SKM-1 (cell line): ENCODE measurements at regions not wholly inside any gene's neighbourhood (a gene's known extent, or its start where the extent isn't known, plus 50 kb on each side); places are given as distances from the start of the nearest gene placed in this dataset.

Source experiments
- DNase-seq: peaks from one replicate; lab custom pipeline; 2025; ENCODE audit not compliant: unreplicated experiment; lab: John Stamatoyannopoulos, UW

DNA sequence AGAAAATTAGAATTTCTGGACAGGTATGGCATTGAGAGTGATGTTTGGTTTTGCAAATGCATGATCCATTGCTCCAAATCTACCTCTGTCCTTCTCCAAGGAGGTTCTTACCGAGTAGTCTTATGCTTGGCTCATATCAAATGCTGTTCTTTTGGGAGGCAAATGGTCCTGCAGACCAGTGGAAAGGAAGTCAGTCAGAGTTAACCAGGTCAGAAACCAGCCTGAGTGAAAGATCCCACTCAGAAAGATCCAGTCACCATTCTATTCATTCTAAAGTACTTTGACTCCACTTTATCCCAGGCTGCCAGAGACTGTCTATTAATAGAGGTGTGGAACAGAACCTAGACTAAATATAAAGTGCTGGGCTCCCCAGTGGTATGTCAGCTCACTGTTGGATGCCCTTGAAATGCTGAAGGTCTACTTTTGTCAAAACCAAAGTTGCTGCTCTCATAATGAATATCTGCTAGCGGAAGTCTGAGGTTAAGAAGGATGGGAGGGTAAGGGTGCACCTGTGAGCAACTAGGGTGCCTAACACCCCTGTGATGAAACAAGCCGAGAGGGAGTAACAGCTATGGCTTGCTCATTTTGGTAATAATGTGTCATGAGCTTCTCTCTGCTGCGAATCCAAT, 302.2 kb downstream of the ZNF608 start:
- no peak for DNase-seq

DNA sequence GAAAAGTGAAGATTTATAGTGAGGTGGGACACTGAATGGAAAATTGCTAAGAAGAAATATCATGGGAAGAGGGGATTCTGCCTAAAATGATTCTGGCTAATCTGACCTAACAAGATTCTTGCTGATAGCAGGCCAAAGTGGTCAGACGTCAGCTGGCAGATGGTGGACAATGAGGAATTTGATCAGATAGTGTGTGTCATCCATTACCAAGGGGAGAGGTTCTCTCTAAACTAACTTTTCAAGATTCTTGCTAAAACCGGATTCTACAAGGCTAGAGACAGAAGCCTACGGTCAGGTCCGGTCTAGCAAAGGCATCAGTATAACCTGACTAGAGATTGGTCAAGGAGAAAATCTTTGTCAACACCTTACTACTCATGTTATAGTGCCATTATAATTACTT, 306.0 kb downstream of the ZNF608 start:
- no peak for DNase-seq

DNA sequence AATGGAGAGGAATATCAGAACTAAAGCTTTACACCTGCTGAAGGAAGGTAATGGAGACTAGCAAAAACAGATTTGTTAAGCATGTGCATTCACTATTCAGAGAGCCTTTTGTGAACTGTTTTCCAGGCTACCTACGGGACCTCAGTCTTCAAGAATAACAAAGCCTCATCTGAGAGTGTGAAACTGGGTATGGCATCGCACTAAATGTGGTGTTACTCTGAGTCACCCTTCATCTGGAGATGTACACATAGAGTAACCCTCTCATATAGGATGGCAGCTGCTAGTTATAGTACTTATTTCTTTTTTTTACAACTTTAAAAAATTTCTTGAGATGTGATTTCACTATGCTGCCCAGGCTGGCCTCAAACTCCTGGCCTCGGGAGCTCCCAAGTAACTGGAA, 306.8 kb downstream of the ZNF608 start:
- no peak for DNase-seq

DNA sequence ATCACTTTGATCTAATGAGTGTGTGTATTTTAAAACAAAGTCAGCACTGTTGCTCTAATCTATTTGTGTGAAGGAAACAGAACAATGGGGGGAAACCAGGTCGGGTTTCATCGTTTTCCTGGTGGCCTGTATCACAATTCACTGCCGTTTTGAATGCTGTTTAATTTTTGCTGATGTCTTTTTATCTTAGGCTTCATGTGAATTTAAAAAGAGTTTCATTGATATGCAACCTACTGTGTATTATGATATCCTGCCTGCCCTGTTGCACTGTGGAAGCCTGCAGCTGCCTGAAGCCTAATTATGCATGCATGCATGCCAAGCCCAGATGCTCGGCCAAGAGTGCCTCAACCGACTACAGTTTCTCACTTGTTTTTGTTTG, 307.5 kb downstream of the ZNF608 start:
- DNase-seq: no peak

DNA sequence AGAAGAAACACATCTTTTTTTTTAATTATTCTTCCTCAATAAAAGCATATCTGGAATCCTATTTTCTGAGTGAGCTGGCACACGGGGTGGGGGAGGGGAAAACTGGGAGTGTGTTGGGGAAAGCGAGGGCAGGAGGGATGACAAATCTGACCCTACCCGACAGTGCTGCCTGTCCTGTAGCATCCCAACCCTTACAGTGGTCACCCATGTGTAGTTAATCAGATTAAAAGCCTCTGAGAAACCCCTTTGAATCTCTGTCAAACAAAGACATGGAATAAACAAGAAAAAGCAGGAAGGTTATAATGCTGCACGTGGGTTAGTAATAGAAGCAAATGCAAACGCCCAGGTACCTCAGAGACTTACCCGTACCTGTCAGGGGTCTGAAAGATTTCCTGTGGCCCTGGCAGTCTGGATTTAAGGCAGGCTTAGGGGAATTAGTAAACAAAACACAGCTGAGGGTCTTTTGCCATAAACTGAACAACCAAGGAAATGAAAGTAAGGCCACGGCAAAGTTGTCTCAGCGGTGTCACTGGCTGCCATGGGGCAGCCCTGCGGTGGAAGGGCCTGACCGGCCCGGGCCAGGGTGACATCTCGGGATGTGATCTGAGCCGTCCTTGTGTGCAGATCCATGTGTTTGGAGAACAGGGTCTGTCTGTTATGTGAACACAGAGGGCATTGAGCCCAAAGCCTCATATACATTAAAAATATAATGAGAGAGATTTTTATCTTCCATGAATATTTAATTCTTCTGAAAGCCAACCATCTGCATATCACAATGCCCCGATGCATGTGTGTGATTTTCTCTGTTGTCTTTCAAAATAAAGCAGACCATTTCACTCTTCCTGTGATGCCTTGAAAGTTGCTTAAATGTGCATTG, 308.2 kb downstream of the ZNF608 start:
- no peak for DNase-seq

DNA sequence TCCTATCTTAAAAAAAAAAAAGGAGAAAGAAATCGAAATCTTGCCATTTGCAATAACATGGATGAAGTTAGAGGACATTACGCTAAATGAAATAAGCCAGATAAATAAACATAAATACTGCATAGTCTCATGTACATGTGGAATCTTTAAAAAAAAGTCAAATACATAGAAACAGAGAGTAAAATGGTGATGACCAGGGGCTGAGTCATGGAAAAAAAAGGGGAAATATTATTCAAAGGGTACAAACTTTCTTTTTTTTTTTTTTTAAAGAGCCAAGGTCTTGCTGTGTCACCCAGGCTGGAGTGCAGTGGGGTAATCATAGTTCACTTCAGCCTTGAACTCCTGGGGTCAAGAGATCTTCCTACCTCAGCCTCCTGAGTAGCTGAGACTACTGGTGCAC, 310.1 kb downstream of the ZNF608 start:
- no peak for DNase-seq

DNA sequence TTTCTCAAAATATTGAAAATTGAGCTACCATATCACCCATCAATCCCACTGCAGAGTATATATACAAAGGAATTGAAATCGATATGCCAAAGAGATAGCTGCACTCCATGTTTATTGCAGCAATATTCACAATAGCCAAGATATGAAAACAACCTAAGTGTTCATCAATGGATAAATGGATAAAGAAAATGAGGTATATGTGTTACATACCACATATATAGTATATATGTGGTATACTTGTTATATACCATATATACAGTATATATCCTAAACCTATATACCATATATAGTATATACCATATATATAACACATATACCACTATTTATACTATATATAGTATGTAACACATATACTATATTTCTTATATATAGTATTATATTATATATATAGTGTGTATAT, 313.3 kb downstream of the ZNF608 start:
- DNase-seq: no peak

DNA sequence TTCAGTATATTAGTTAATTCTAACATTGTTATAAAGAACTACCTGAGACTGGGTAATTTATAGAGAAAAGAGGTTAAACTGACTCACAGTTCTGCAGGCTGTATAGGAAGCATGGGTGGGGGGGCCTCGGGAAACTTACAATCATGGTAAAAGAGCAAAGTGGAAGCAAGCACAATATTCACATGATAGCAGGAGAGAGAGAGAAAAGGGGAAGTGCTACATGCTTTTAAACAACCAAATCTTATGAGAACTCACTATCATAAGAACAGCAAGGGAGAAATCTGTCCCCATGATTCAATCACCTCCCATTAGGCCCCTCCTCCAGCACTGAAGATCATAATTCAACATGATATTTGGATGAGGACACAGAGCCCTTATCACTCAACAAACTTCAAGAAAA, 324.9 kb downstream of the ZNF608 start:
- DNase-seq: no peak

DNA sequence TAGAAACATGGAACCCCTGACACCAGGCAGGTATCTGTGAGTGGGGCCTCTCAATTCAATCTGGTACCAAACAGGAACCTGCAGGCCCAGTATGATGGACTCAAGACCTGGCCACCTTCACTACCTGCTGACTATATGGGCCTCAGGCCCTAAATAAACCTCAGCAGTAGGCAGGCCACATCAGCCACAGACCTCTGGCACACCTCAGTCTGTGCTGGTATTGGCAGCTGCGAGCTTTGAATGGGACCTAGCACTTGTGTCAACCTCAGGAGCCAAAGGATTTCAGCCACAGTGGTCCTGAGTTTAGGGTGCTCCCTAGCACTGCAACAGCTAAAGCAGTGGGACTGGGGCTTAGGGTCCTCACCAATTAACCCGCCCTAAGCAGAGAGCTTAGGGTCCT, 325.5 kb downstream of the ZNF608 start:
- DNase-seq: no peak

DNA sequence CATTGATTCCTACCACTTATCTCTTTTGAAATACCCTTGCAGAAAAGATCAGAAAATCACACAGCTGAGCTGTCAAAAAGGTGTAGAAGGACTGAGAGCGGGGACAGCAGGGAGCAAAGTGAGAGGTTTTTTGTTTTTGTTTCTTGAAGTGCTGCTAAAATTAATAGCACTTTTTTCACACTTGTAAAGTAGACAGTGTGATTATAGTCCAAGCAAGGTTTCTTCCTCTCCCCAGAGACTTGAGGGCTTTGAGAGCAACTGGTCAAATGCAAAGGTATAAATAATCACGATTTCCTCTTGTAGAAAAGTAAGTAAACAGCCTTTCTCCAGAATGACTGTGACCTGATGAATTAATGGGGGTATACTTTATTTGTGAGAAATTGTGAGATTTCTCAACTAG, 326.9 kb downstream of the ZNF608 start:
- no peak for DNase-seq

DNA sequence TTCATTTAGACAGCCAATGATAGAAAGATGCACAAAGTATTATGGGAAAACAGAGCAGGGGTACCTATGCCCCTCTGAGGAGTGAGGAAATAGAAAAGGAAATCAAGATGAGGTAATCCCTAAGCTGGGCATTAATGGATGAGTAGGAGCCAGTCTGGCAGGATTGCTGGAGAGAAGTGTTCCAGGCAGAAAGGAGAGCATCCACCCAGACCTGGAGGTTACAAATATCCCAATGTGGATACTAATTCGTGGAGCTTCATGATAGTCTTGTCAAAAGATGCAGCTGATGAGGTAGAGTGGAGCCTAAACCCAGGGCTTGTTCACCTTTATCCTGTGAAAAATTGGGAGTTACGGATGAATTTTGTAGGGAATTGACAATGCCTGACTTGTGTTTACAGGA, 328.0 kb downstream of the ZNF608 start:
- no peak for DNase-seq

DNA sequence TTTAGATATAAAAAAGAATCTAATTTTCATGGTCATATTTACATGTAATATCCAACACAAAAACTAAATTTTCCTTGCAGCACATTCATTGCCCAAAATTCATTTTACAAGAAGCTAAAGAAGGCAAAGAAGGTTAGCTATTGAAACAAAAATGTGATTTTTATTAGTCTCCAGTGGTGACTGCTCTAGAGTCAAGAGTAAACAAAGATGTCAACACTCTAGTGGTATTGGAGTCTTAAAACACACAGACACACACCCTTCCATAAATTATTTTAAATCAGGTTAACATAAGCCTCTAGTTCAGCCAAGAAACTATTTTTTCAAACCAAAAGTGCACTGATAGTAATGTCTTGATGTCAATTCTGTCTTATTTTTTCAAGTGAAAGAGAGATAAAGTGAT, 329.2 kb downstream of the ZNF608 start:
- no peak for DNase-seq

DNA sequence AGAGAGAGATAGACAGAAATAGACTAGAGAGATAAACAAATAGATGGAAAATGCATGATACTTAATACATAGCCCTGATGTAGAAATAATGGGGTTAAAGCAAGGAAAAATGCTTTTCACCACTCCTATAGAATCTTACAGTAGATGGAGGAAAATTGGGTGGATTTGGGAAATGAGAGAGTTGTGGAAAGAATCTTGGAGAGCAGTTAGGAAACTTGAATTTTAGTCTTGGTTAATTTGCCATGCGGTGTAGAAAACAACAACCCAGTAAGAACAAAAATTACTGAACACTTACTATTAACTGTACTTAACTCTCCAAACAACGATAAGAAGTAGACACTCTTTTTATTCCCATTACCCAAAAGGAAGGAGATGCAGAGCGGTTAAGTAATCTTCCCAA, 329.8 kb downstream of the ZNF608 start:
- DNase-seq: no peak

DNA sequence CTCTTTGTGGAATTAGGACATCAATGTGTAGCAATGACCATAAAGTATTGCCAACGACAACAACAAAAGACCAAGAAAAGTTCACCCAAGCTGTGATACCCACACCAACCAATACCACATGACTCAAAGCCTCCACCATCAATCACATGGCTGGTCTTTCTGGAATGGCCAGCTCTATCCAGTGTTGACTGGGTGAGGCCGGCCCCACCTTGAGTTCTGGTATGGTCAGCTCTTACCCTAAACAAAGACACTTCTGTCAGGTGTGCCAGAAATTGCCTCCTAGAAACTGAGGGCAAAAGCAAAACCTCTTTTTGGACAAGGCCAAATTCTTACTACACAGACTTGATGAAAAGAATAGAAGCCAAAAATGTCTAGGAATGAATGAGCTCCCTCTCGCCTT, 331.5 kb downstream of the ZNF608 start:
- DNase-seq: no peak

DNA sequence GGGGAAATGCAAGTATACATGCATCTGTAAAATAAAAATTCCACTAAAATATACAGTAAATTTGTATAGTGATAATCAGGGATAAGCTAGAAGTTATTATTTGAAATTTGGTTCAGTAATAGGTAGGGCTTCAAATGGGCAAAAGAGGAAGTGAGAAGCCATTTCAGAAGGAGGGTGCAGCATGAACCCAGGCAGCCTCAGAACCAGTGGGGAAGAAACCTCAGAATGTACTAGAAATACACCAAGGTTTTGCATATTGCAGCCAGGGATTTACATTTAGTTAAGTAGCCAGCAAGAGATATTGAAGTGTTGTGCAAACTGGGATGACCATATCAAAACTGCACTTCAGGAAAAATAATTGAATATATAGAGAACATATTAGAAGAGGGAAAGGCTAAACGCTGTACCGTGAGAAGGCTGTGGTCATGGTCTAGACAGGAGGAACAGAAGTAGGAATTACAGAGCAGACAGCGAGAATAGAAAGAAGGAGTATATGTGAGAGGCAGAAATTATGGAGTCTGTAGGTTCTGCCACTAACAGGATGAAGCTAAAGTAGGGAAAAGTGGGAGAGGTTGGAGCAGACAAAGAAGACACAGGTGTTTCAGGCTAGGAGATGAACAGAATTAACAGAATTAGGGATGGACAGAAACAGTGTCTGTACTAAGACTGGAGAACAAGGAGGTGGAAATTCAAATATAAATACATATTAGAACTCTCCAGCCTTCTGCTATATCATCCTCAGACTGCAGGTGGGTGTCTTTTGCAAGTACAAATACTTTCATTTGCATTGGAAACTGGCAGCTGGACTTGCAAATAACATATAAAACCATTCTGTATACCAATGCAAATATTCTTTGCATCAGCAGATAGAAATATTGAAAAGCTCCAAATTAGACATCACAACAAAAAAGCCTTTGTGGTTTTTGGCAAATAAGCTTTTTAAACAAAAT, 335.6 kb downstream of the ZNF608 start:
- no peak for DNase-seq

DNA sequence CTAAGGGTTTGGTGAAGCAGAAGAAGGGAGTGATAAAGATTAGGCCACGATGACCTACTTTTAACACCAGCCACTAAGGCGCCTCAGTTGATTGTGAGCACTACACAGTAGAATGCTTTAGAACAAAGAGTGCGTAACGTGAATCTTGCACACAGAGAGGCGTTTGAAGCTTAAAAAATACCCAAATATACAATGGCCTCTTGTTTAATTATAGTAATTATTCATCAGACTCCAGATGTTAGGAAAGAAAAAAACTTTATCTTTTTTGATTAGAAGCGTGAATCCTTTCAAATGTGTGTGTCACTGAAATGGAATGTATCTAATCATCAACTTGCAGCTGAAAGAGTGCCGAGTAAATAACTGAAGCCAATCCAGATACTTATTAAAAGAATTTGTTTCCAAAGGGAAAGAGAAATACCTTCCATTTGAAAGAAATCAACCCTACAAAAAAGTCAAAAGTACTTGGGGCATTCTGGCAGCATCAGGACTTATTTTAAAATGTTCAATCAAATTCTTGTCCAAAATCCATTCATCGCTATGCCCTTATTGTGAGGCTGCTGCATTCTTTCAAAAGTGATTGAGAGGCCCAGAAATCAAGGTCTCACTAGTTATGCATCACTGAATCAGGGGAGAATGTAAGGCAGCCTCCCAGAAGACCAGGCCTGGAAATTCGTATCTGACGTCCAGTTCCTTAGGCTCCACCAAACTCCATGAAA, 337.5 kb downstream of the ZNF608 start:
- DNase-seq: no peak

DNA sequence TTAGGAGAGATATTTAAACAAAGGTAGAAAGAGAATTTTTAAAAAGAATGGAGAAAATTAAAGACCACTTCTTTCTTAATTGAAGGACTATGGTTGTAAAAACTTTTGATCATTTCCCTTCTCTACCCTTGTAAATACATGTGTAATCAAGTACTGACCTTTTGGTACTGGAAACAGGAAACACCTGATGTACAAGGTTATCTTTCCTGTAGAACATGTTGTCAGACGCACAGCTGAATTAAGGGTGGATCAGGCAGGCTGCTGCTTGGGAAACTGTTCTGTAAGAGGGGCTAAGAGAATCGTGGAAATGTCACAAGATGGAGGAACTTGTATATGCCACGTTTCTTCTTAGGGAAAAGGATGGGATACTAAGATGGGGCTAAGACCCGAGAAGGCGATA, 341.6 kb downstream of the ZNF608 start:
- DNase-seq: no peak

DNA sequence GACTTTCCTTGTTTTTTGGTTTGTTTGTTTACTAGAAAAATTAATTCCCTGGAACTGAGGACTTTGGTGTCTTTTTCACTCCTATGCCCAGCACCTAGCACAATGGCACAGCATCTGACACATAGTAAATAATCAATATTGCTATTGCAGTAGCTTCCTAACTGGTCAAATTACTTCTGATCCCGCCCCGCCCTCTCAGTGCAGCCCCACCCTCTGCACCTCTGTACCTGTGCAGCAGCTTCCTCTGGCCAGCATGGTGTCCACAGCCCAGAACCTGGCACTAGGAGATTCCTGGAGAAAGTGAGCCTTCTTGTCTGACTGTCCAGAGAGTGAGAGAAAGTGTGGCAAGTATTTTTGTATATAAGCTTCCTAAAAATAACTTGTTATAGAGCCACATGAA, 343.2 kb downstream of the ZNF608 start:
- DNase-seq: no peak

DNA sequence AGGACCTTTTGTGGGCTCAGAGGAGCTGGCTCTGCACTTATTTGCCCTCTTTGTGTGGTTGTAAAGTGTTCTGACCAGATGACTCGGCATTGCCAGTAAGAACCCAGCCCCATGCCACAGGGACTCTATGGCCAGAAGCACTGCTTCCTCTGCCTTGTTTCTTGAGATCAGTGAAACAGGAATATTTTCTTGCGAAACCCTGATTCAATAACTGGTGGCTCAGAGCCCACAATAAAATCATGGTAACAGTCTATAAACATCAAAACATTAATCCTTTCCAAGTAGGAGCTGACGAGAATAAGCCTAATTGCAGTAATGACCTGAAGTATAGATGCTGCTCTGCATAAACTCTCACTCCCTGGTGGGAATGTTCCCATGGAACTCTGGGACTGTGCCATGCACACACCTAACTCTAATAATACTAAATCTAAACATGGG, 344.3 kb downstream of the ZNF608 start:
- no peak for DNase-seq

DNA sequence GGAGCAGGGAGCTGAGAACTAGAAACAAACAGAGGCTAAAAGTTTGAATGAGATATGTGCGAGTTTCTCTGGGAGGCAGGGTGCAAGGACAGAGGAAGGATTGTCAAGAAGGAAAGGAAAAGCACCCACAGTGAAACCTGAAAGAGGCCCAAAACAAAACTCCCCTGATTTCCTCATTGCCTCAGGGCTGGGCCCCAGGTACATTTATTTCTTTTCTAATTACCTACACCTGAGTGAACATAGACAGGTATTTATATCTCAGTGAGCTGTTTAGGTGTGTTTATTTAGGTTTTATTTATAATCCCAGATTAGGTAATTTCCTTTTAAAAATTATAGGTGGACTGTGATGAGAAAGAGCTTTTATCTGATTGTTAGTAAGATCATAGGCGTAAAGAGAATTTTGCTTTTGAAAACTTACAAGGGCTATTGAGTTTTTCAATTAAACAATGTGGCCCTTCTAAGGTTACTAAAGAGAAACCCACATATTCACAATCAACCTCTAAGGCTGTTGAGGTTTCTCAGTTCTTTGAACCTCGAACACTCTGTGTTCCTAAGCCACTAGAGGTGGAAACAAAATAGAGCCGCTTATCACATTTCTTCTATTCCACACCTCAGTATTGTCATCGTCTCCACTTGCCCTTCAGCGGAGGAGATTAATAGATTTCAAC, 344.8 kb downstream of the ZNF608 start:
- DNase-seq: no peak
